ENCODE measurements at regions not wholly inside any gene's neighbourhood (a gene's known extent, or its start where the extent isn't known, plus 50 kb on each side); places are given as distances from the start of the nearest gene placed in this dataset.
"Not testable (repeated sequence)": the region's sequence is repeated elsewhere in the genome, so short reads cannot be mapped to it uniquely, and the experiment has no call there.

- Histone ChIP-seq H3K36me3 (ENCODE audit: insufficient read depth) (no peaks in the 10 kb centered on the region), H3K4me3 (ENCODE audit: low read depth, low read length) (no peak overlapping the region), H3K27ac (ENCODE audit: low read depth) (no peak overlapping the region), H3K4me1 (ENCODE audit: insufficient read depth) (no peaks in the 10 kb centered on the region)
- WGBS = 92% methylated on average over 5 of the region's 5 CpGs
- DNase-seq (ENCODE audit: extremely low spot score) = no peak
These were observed 423.2 kb downstream of the PREX1 start for GRCh38 chr20:48404598-48404997.

- H3K27ac ChIP-seq (ENCODE audit: low read depth) = no peak overlapping the region
- no peak for DNase-seq (ENCODE audit: extremely low spot score)
- H3K4me3 ChIP-seq (ENCODE audit: low read depth, low read length) = no peak overlapping the region
- H3K36me3 ChIP-seq (ENCODE audit: insufficient read depth) = no peaks in the 10 kb centered on the region
- no peaks in the 10 kb centered on the region for H3K4me1 ChIP-seq (ENCODE audit: insufficient read depth)
- WGBS = 88% methylated on average over 7 of the region's 7 CpGs
These were observed 424.5 kb downstream of the PREX1 start for GRCh38 chr20:48403167-48403761.

GRCh38 chr20:48401359-48401758 is 426.4 kb downstream of the PREX1 start:
- no peak overlapping the region for H3K4me3 ChIP-seq (ENCODE audit: low read depth, low read length)
- no peak overlapping the region for H3K27ac ChIP-seq (ENCODE audit: low read depth)
- no peaks in the 10 kb centered on the region for H3K36me3 ChIP-seq (ENCODE audit: insufficient read depth)
- WGBS = 91% methylated on average over 6 of the region's 6 CpGs
- DNase-seq (ENCODE audit: extremely low spot score) = no peak
- H3K4me1 ChIP-seq (ENCODE audit: insufficient read depth) = no peaks in the 10 kb centered on the region

GRCh38 chr20:48400009-48400408 is 427.8 kb downstream of the PREX1 start:
- WGBS = 70% methylated on average over 8 of the region's 8 CpGs
- Histone ChIP-seq H3K36me3 (ENCODE audit: insufficient read depth) (no peaks in the 10 kb centered on the region), H3K27ac (ENCODE audit: low read depth) (no peak overlapping the region), H3K4me1 (ENCODE audit: insufficient read depth) (no peaks in the 10 kb centered on the region), H3K4me3 (ENCODE audit: low read depth, low read length) (no peak overlapping the region)
- DNase-seq (ENCODE audit: extremely low spot score) = no peak

- H3K4me1 ChIP-seq (ENCODE audit: insufficient read depth) = no peaks in the 10 kb centered on the region
- 86% methylated on average over 16 of the region's 16 CpGs for WGBS
- H3K36me3 ChIP-seq (ENCODE audit: insufficient read depth) = no peaks in the 10 kb centered on the region
- H3K4me3 ChIP-seq (ENCODE audit: low read depth, low read length) = no peak overlapping the region
- no peak for DNase-seq (ENCODE audit: extremely low spot score)
- H3K27ac ChIP-seq (ENCODE audit: low read depth) = no peak overlapping the region
These were observed 429.0 kb downstream of the PREX1 start for GRCh38 chr20:48398506-48399449.

- 47% methylated on average over 19 of the region's 19 CpGs for WGBS
- not testable (repeated sequence) for H3K4me3 ChIP-seq (ENCODE audit: low read depth, low read length); H3K36me3 ChIP-seq (ENCODE audit: insufficient read depth); H3K4me1 ChIP-seq (ENCODE audit: insufficient read depth); H3K27ac ChIP-seq (ENCODE audit: low read depth)
- DNase-seq (ENCODE audit: extremely low spot score) = peak; percentile 28
These were observed 430.6 kb downstream of the PREX1 start for GRCh38 chr20:48396981-48397861.

- WGBS = 58% methylated on average over 9 of the region's 9 CpGs
- no peaks in the 10 kb centered on the region for H3K36me3 ChIP-seq (ENCODE audit: insufficient read depth)
These were observed 431.8 kb downstream of the PREX1 start for GRCh38 chr20:48395816-48396546.

GRCh38 chr20:48394415-48395081 is 433.3 kb downstream of the PREX1 start:
- no peak overlapping the region for H3K4me3 ChIP-seq (ENCODE audit: low read depth, low read length)
- H3K36me3 ChIP-seq (ENCODE audit: insufficient read depth) = no peaks in the 10 kb centered on the region
- no peak for DNase-seq (ENCODE audit: extremely low spot score)
- no peaks in the 10 kb centered on the region for H3K4me1 ChIP-seq (ENCODE audit: insufficient read depth)
- no peak overlapping the region for H3K27ac ChIP-seq (ENCODE audit: low read depth)
- 88% methylated on average over 9 of the region's 9 CpGs for WGBS

More at GRCh38 chr20:48395816-48396546, 431.8 kb downstream of the PREX1 start:
- H3K4me3 ChIP-seq (ENCODE audit: low read depth, low read length) = no peak overlapping the region
- no peak for DNase-seq (ENCODE audit: extremely low spot score)
- H3K27ac ChIP-seq (ENCODE audit: low read depth) = no peak overlapping the region
- no peaks in the 10 kb centered on the region for H3K4me1 ChIP-seq (ENCODE audit: insufficient read depth)

- 91% methylated on average over 12 of the region's 12 CpGs for WGBS
- no peaks in the 10 kb centered on the region for H3K4me1 ChIP-seq (ENCODE audit: insufficient read depth)
These were observed 434.0 kb downstream of the PREX1 start for GRCh38 chr20:48393737-48394314.

GRCh38 chr20:48393311-48393685 is 434.5 kb downstream of the PREX1 start:
- H3K4me1 ChIP-seq (ENCODE audit: insufficient read depth) = no peaks in the 10 kb centered on the region
- WGBS = 94% methylated on average over 8 of the region's 8 CpGs
- no peak overlapping the region for H3K4me3 ChIP-seq (ENCODE audit: low read depth, low read length)
- no peaks in the 10 kb centered on the region for H3K36me3 ChIP-seq (ENCODE audit: insufficient read depth)
- DNase-seq (ENCODE audit: extremely low spot score) = no peak
- no peak overlapping the region for H3K27ac ChIP-seq (ENCODE audit: low read depth)

More at GRCh38 chr20:48393737-48394314, 434.0 kb downstream of the PREX1 start:
- Histone ChIP-seq H3K27ac (ENCODE audit: low read depth) (no peak overlapping the region), H3K4me3 (ENCODE audit: low read depth, low read length) (no peak overlapping the region), H3K36me3 (ENCODE audit: insufficient read depth) (no peaks in the 10 kb centered on the region)
- DNase-seq (ENCODE audit: extremely low spot score) = no peak

GRCh38 chr20:48392407-48393310 is 435.1 kb downstream of the PREX1 start:
- H3K4me3 ChIP-seq (ENCODE audit: low read depth, low read length) = no peak overlapping the region
- WGBS = 96% methylated on average over 13 of the region's 13 CpGs
- DNase-seq (ENCODE audit: extremely low spot score) = no peak
- H3K4me1 ChIP-seq (ENCODE audit: insufficient read depth) = no peaks in the 10 kb centered on the region
- no peaks in the 10 kb centered on the region for H3K36me3 ChIP-seq (ENCODE audit: insufficient read depth)
- no peak overlapping the region for H3K27ac ChIP-seq (ENCODE audit: low read depth)

- H3K4me3 ChIP-seq (ENCODE audit: low read depth, low read length) = no peak overlapping the region
- H3K27ac ChIP-seq (ENCODE audit: low read depth) = no peak overlapping the region
- H3K4me1 ChIP-seq (ENCODE audit: insufficient read depth) = no peaks in the 10 kb centered on the region
- DNase-seq (ENCODE audit: extremely low spot score) = no peak
- no peaks in the 10 kb centered on the region for H3K36me3 ChIP-seq (ENCODE audit: insufficient read depth)
These were observed 436.8 kb downstream of the PREX1 start for GRCh38 chr20:48390981-48391380.
